ENCODE measurements at regions not wholly inside any gene's neighbourhood (a gene's known extent, or its start where the extent isn't known, plus 50 kb on each side); places are given as distances from the start of the nearest gene placed in this dataset.

DNA sequence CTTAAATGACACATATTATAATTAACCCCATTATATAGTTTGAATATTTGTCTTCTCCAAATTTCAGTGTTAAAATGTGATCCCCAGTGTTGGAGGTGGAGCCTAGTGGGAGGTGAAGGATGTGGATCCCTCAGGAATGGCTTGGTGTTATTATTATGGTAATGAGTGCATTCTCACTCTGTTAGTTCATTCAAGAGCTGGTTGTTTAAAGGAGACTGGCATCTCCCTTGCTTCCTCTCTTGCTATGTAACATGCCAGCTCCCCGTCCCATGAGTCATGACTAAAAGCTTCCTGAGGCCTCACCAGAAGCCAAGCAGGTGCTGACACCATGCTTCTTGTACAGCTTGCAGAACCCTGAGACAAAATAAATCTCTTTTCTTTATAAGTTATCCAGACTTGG lies 1612.7 kb downstream of the AMY1C start:
- H3K27ac ChIP-seq (ENCODE audit: insufficient read depth, low read depth, low read length) = no peak overlapping the region
- no peaks in the 10 kb centered on the region for H3K27me3 ChIP-seq (ENCODE audit: control insufficient read depth in 2 of 2, insufficient read depth in 2 of 2, low read length in 2 of 2)
- POLR2A ChIA-PET = no interaction called here
- no peaks in the 10 kb centered on the region for H3K9me1 ChIP-seq (replicated peaks; ENCODE audit: control insufficient read depth, extremely low read depth, insufficient read depth, low read length)
- H3K79me2 ChIP-seq (ENCODE audit: control insufficient read depth, insufficient read depth, low read length) = no peaks in the 10 kb centered on the region
- FAIRE-seq (no peak), DNase-seq (ENCODE audit: low read depth, low spot score) (no peak)
- no peaks in the 10 kb centered on the region for H3K4me1 ChIP-seq (ENCODE audit: control insufficient read depth, extremely low read depth, insufficient read depth, low read length)
- no peak overlapping the region for H3K4me3 ChIP-seq (replicated peaks in 1 of 3; ENCODE audit: insufficient read depth in 1 of 3, low read depth in 1 of 3, low read length in 3 of 3)
- no peak for TF ChIP-seq FOS (IDR thresholded peaks at IDR 0.05; ENCODE audit: borderline replicate concordance, insufficient read depth, low read length)
- dilution Hi-C loops (cut with MboI; ENCODE audit: extremely low pct_ligation_motif_present, low sequenced_read_pairs) = no loop called here
- no peaks in the 10 kb centered on the region for H4K20me1 ChIP-seq (replicated peaks; ENCODE audit: control insufficient read depth, extremely low read depth, insufficient read depth, low read length)
- H3K4me2 ChIP-seq (ENCODE audit: insufficient read depth, low read length) = no peak overlapping the region
- H3K9ac ChIP-seq (replicated peaks; ENCODE audit: extremely low read depth, insufficient read depth, low read length) = no peak overlapping the region
- no TSS peak for BruUV-seq (replicated peaks)
- CTCF ChIA-PET = no interaction called here
- intact Hi-C loops (cut with micrococcal nuclease) = no loop called here
- H3K9me3 ChIP-seq (replicated peaks; ENCODE audit: control insufficient read depth, insufficient read depth, low read length) = no peaks in the 10 kb centered on the region
- H2AFZ ChIP-seq (ENCODE audit: low read depth, low read length) = no peak overlapping the region
- H3K36me3 ChIP-seq (ENCODE audit: control insufficient read depth in 2 of 2, extremely low read depth in 1 of 2, insufficient read depth in 2 of 2, low read length in 2 of 2) = no peaks in the 10 kb centered on the region

- Histone ChIP-seq H3K9me3 (replicated peaks; ENCODE audit: control insufficient read depth, insufficient read depth, low read length) (peaks cover 3% of the 10 kb centered on the region), H3K4me2 (ENCODE audit: insufficient read depth, low read length) (no peak overlapping the region), H3K79me2 (ENCODE audit: control insufficient read depth, insufficient read depth, low read length) (no peaks in the 10 kb centered on the region), H3K9ac (replicated peaks; ENCODE audit: extremely low read depth, insufficient read depth, low read length) (no peak overlapping the region), H3K4me3 (replicated peaks in 1 of 3; ENCODE audit: insufficient read depth in 1 of 3, low read depth in 1 of 3, low read length in 3 of 3) (no peak overlapping the region), H2AFZ (ENCODE audit: low read depth, low read length) (no peak overlapping the region), H4K20me1 (replicated peaks; ENCODE audit: control insufficient read depth, extremely low read depth, insufficient read depth, low read length) (no peaks in the 10 kb centered on the region), H3K27ac (ENCODE audit: insufficient read depth, low read depth, low read length) (no peak overlapping the region), H3K4me1 (ENCODE audit: control insufficient read depth, extremely low read depth, insufficient read depth, low read length) (no peaks in the 10 kb centered on the region), H3K9me1 (replicated peaks; ENCODE audit: control insufficient read depth, extremely low read depth, insufficient read depth, low read length) (no peaks in the 10 kb centered on the region), H3K36me3 (ENCODE audit: control insufficient read depth in 2 of 2, extremely low read depth in 1 of 2, insufficient read depth in 2 of 2, low read length in 2 of 2) (no peaks in the 10 kb centered on the region), H3K27me3 (ENCODE audit: control insufficient read depth in 2 of 2, insufficient read depth in 2 of 2, low read length in 2 of 2) (no peaks in the 10 kb centered on the region)
- dilution Hi-C loops (cut with MboI; ENCODE audit: extremely low pct_ligation_motif_present, low sequenced_read_pairs) = no loop called here
- TF ChIP-seq GATA2 (IDR thresholded peaks at IDR 0.05; ENCODE audit: insufficient read depth, insufficient read length, low read depth, low read length) (no peak), MAX (IDR thresholded peaks at IDR 0.05; ENCODE audit: insufficient read depth, insufficient read length) (no peak), POLR2AphosphoS5 (IDR thresholded peaks at IDR 0.05; ENCODE audit: insufficient read depth, low read depth, low read length) (no peak), FOS (IDR thresholded peaks at IDR 0.05; ENCODE audit: borderline replicate concordance, insufficient read depth, low read length) (no peak), JUN (IDR thresholded peaks at IDR 0.05; ENCODE audit: borderline replicate concordance, insufficient read depth, insufficient read length, low read depth) (no peak), EZH2 (IDR thresholded peaks at IDR 0.05; ENCODE audit: borderline replicate concordance, low read depth, low read length, severe bottlenecking) (no peak), MYC (IDR thresholded peaks at IDR 0.05; ENCODE audit: low read depth, low read length) (no peak)
- TF ChIP-seq, protein P1, sequence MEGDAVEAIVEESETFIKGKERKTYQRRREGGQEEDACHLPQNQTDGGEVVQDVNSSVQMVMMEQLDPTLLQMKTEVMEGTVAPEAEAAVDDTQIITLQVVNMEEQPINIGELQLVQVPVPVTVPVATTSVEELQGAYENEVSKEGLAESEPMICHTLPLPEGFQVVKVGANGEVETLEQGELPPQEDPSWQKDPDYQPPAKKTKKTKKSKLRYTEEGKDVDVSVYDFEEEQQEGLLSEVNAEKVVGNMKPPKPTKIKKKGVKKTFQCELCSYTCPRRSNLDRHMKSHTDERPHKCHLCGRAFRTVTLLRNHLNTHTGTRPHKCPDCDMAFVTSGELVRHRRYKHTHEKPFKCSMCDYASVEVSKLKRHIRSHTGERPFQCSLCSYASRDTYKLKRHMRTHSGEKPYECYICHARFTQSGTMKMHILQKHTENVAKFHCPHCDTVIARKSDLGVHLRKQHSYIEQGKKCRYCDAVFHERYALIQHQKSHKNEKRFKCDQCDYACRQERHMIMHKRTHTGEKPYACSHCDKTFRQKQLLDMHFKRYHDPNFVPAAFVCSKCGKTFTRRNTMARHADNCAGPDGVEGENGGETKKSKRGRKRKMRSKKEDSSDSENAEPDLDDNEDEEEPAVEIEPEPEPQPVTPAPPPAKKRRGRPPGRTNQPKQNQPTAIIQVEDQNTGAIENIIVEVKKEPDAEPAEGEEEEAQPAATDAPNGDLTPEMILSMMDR (IDR thresholded peaks at IDR 0.05; ENCODE audit: extremely low read depth in 1 of 2, insufficient read depth in 1 of 2, low read depth in 1 of 2, low read length in 2 of 2) = no peak
- intact Hi-C loops (cut with micrococcal nuclease) = no loop called here
- DNase-seq (ENCODE audit: low read depth, low spot score) (no peak), FAIRE-seq (no peak)
- CTCF ChIA-PET = interaction anchor here (0.6 kb wide), 1 partner anchor 14 kb away, joined by 3 read pairs; no protein-coding TSS in a partner anchor
- POLR2A ChIA-PET = no interaction called here
- no TSS peak for BruUV-seq (replicated peaks)
These were observed 1618.7 kb downstream of the AMY1C start for GRCh38 chr1:105368446-105368845.

Measured in endothelial cell of umbilical vein (primary cell).